RWPE2 (cell line): ENCODE measurements at regions not wholly inside any gene's neighbourhood (a gene's known extent, or its start where the extent isn't known, plus 50 kb on each side); places are given as distances from the start of the nearest gene placed in this dataset.

Source experiments
- ATAC-seq: fragments of 200-7000 bp; cut with Tn5 transposase; 3 replicates; pipeline ENCODE4 v1.9.1; 2021; ENCODE audit warnings: low read depth
- DNase-seq: peaks from one replicate; pipeline ENCODE4 v3.0.0-alpha.2; 2020; ENCODE audit warnings: low spot score
- H3K27ac ChIP-seq: fragments of 450-650 bp; 2 replicates; pipeline ENCODE4 v1.5.1; 2017; ENCODE audit warnings: mild to moderate bottlenecking; ENCODE audit not compliant: poor library complexity, severe bottlenecking
- H3K27me3 ChIP-seq: fragments of 250-450 bp; sonication (Bioruptor Pico); 2 replicates; pipeline ENCODE4 v1.5.1; 2021; ENCODE audit warnings: mild to moderate bottlenecking, moderate library complexity; ENCODE audit not compliant: insufficient read depth, poor library complexity, severe bottlenecking
- H3K36me3 ChIP-seq: fragments of 250-450 bp; sonication (Bioruptor Pico); 2 replicates; pipeline ENCODE4 v1.5.1; 2020; ENCODE audit warnings: low read depth, mild to moderate bottlenecking, moderate library complexity
- H3K4me1 ChIP-seq: fragments of 250-450 bp; sonication (Bioruptor Pico); 2 replicates; pipeline ENCODE4 v1.5.1; 2021; ENCODE audit warnings: mild to moderate bottlenecking, moderate library complexity; ENCODE audit not compliant: insufficient read depth, poor library complexity, severe bottlenecking
- H3K4me3 ChIP-seq: fragments of 250-450 bp; sonication (Bioruptor Pico); 2 replicates; pipeline ENCODE4 v1.5.1; 2021; ENCODE audit warnings: mild to moderate bottlenecking, moderate library complexity; ENCODE audit not compliant: severe bottlenecking
- H3K9me3 ChIP-seq: fragments of 250-450 bp; sonication (Bioruptor Pico); 2 replicates; pipeline ENCODE4 v1.5.1; 2021; ENCODE audit warnings: mild to moderate bottlenecking, moderate library complexity; ENCODE audit not compliant: severe bottlenecking
- TF ChIP-seq, protein P1 (sequence below): fragments of 450-650 bp; IDR thresholded peaks from one replicate; pipeline ENCODE4 v1.5.1; 2017; ENCODE audit warnings: mild to moderate bottlenecking, moderate library complexity; ENCODE audit not compliant: poor library complexity, severe bottlenecking

DNA sequence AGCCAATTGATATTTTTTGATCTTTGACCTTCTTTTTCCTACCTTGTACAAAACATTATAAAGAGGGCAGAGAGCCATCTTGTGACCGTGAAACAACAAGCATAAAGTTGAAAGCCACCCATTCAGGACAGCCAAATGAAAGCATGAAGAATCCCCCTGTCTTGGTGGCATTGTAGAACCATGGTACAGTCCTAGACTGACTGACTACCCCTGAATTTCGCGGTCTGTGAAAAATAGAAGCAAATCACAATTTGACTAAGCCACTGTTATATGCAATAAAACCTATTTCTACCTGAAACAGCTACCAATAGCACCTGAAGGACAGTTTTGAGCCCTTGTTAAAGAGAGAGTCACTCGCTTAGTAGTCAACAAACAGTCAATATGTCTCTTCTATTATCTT lies 527.4 kb downstream of the MID1IP1 start:
- Histone ChIP-seq H3K27ac (no peak overlapping the region), H3K4me3 (no peak overlapping the region), H3K4me1 (no peaks in the 10 kb centered on the region), H3K27me3 (no peaks in the 10 kb centered on the region), H3K9me3 (no peaks in the 10 kb centered on the region), H3K36me3 (no peaks in the 10 kb centered on the region)
- DNase-seq (no peak), ATAC-seq (no peak)
- TF ChIP-seq, protein P1, sequence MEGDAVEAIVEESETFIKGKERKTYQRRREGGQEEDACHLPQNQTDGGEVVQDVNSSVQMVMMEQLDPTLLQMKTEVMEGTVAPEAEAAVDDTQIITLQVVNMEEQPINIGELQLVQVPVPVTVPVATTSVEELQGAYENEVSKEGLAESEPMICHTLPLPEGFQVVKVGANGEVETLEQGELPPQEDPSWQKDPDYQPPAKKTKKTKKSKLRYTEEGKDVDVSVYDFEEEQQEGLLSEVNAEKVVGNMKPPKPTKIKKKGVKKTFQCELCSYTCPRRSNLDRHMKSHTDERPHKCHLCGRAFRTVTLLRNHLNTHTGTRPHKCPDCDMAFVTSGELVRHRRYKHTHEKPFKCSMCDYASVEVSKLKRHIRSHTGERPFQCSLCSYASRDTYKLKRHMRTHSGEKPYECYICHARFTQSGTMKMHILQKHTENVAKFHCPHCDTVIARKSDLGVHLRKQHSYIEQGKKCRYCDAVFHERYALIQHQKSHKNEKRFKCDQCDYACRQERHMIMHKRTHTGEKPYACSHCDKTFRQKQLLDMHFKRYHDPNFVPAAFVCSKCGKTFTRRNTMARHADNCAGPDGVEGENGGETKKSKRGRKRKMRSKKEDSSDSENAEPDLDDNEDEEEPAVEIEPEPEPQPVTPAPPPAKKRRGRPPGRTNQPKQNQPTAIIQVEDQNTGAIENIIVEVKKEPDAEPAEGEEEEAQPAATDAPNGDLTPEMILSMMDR, result no peak

DNA sequence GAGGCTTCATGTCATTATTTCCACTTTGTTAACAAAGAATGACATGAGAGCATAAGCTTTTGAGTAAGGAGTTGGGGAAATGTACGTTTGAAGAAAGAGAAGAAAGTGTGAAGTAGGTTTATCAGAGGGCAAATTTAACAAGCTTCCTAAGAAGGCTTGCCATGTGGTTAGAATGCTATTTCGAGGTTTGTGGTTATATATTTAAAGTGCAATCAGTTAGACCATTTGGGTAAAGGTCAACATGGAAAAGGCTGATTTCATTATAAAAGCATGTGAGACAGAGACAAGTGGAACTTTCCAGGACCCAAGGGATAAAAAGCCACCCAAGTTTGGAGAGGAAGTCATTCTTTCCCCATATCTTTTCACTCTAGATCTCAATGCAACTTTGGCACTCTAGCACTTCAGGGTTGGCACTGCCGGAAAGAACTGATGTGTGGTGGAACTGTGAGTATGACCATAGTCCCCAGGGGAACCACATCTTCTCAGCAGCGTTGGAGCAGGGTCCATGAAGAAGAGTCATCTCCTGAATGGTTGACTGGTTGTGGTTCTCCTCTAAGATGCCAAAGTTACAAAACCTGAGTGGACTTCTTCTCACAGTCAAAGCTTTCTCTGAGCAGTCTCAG lies 529.9 kb downstream of the MID1IP1 start:
- Histone ChIP-seq H3K9me3 (no peaks in the 10 kb centered on the region), H3K4me1 (no peaks in the 10 kb centered on the region), H3K27ac (no peak overlapping the region), H3K4me3 (no peak overlapping the region), H3K27me3 (no peaks in the 10 kb centered on the region), H3K36me3 (no peaks in the 10 kb centered on the region)
- TF ChIP-seq, protein P1, result no peak
- ATAC-seq (no peak), DNase-seq (no peak)

DNA sequence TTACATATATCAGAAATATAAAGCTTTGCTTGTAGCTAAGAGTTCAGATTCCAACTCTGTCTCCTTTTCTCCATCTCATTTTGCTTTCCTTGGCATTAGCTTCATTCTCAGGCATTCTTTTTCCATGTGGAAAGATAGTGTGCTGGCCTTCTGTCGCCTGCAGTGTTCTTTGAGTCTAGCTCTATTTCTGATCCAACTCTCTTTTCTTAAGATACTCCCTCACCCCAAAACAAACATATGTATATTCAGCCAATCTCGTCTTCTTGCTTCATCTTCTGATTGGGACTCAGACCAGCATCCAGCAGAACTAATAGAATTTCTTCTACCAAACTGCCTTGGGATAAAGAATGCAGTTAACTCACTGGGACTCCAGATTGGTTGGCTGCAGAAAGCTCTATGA lies 532.2 kb downstream of the MID1IP1 start:
- Histone ChIP-seq H3K27me3 (no peaks in the 10 kb centered on the region), H3K4me3 (no peak overlapping the region), H3K9me3 (no peaks in the 10 kb centered on the region), H3K4me1 (no peaks in the 10 kb centered on the region), H3K36me3 (no peaks in the 10 kb centered on the region), H3K27ac (no peak overlapping the region)
- DNase-seq (no peak), ATAC-seq (no peak)
- TF ChIP-seq, protein P1, result no peak

DNA sequence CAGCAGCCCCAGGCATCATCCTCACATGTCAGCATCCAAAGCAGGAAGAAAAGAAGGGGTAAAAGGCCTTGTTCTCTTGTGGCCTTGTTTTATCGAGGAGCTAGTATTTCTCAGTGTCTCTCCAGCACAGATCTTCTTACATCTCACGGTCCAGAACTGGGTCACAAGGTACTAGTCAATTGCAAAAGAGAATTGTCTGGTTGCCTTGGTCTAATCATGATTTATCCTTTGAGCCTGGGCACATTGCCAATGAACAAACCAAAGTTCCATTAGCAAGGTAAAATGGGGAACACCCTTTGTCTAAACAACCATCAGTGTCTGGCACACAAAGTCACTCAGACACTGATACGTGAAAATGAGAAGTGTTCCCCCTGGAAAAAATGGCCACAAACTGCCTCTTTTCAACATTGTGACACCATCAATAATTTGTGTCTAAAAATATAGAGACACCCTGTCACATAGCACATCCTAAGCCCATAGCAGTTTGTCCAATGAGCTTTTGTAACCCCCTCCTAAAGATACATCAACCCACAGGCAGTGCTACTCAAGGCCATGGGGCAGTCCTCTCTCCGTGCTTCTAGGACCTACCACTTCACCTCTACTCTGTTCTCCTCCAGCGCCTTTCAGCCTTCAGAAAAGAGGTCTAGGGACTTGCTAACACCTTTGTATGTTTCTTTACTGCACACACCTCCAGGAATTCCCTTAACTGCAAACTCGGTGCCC lies 534.4 kb downstream of the MID1IP1 start:
- H3K27me3 ChIP-seq, result no peaks in the 10 kb centered on the region
- TF ChIP-seq, protein P1, result no peak
- no peak for ATAC-seq
- H3K4me3 ChIP-seq, result no peak overlapping the region
- H3K36me3 ChIP-seq, result no peaks in the 10 kb centered on the region
- DNase-seq, result no peak
- no peaks in the 10 kb centered on the region for H3K4me1 ChIP-seq
- no peaks in the 10 kb centered on the region for H3K9me3 ChIP-seq
- H3K27ac ChIP-seq, result no peak overlapping the region
